SK-N-SH treated with all-trans-retinoic acid at 6 μM for 48 hours (cell line): ENCODE measurements at regions not wholly inside any gene's neighbourhood (a gene's known extent, or its start where the extent isn't known, plus 50 kb on each side); places are given as distances from the start of the nearest gene placed in this dataset.

Experiments used
- CSDC2 ChIP-seq: fragments of 250-450 bp; sonication (Bioruptor Pico); IDR thresholded peaks from 2 replicates; pipeline ENCODE4 v1.5.0; 2020; ENCODE audit warnings: mild to moderate bottlenecking, moderate library complexity
- ESRRG ChIP-seq: fragments of 250-450 bp; sonication (Bioruptor Pico); IDR thresholded peaks from 2 replicates; pipeline ENCODE4 v1.6.1; 2021; ENCODE audit warnings: mild to moderate bottlenecking
- OSR1 ChIP-seq: fragments of 250-450 bp; sonication (Bioruptor Pico); IDR thresholded peaks from 2 replicates; pipeline ENCODE4 v1.8.0; 2022; ENCODE audit warnings: moderate library complexity, mild to moderate bottlenecking, inconsistent platforms
- TF ChIP-seq, protein P1 (sequence below): fragments of 250-450 bp; sonication (Bioruptor Pico); IDR thresholded peaks from 2 replicates; pipeline ENCODE4 v1.8.0; 2020; ENCODE audit warnings: mild to moderate bottlenecking, moderate library complexity, borderline replicate concordance
- TF ChIP-seq, protein P2 (sequence below): fragments of 250-450 bp; sonication (Bioruptor Pico); IDR thresholded peaks from 2 replicates; pipeline ENCODE4 v1.5.1; 2020; ENCODE audit warnings: low read depth, mild to moderate bottlenecking, moderate library complexity
- TF ChIP-seq, protein P3 (sequence below): fragments of 250-450 bp; sonication (Bioruptor Pico); IDR thresholded peaks from 2 replicates; pipeline ENCODE4 v1.5.0; 2020; ENCODE audit warnings: mild to moderate bottlenecking, moderate library complexity

DNA sequence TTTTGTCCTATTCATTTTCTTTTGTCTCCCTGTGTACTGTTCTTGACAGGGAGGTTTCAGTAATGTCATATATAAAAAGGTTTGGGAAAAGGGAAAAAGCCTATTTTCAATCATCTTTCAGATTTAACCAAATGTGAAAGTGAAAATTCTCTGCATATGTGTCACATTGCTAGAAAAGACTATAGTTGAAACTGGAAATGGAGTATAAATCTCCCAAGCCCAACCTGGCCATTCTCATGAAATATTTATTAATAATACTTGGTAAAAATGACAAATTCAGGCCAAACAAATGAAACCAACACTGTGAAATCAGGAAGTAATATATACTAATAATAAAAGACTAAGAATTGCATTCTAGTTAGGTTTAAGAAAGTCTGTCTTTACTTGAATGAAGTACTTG lies 1129.2 kb downstream of the SLC16A7 start:
- TF ChIP-seq, protein P1, sequence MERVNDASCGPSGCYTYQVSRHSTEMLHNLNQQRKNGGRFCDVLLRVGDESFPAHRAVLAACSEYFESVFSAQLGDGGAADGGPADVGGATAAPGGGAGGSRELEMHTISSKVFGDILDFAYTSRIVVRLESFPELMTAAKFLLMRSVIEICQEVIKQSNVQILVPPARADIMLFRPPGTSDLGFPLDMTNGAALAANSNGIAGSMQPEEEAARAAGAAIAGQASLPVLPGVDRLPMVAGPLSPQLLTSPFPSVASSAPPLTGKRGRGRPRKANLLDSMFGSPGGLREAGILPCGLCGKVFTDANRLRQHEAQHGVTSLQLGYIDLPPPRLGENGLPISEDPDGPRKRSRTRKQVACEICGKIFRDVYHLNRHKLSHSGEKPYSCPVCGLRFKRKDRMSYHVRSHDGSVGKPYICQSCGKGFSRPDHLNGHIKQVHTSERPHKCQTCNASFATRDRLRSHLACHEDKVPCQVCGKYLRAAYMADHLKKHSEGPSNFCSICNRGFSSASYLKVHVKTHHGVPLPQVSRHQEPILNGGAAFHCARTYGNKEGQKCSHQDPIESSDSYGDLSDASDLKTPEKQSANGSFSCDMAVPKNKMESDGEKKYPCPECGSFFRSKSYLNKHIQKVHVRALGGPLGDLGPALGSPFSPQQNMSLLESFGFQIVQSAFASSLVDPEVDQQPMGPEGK (CRISPR knock-in tag) = no peak
- TF ChIP-seq, protein P2, sequence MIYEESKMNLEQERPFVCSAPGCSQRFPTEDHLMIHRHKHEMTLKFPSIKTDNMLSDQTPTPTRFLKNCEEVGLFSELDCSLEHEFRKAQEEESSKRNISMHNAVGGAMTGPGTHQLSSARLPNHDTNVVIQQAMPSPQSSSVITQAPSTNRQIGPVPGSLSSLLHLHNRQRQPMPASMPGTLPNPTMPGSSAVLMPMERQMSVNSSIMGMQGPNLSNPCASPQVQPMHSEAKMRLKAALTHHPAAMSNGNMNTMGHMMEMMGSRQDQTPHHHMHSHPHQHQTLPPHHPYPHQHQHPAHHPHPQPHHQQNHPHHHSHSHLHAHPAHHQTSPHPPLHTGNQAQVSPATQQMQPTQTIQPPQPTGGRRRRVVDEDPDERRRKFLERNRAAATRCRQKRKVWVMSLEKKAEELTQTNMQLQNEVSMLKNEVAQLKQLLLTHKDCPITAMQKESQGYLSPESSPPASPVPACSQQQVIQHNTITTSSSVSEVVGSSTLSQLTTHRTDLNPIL (CRISPR knock-in tag) = no peak
- no peak for TF ChIP-seq CSDC2 (CRISPR knock-in tag)
- TF ChIP-seq OSR1 (CRISPR knock-in tag) = no peak
- TF ChIP-seq ESRRG (CRISPR knock-in tag) = no peak
- TF ChIP-seq, protein P3, sequence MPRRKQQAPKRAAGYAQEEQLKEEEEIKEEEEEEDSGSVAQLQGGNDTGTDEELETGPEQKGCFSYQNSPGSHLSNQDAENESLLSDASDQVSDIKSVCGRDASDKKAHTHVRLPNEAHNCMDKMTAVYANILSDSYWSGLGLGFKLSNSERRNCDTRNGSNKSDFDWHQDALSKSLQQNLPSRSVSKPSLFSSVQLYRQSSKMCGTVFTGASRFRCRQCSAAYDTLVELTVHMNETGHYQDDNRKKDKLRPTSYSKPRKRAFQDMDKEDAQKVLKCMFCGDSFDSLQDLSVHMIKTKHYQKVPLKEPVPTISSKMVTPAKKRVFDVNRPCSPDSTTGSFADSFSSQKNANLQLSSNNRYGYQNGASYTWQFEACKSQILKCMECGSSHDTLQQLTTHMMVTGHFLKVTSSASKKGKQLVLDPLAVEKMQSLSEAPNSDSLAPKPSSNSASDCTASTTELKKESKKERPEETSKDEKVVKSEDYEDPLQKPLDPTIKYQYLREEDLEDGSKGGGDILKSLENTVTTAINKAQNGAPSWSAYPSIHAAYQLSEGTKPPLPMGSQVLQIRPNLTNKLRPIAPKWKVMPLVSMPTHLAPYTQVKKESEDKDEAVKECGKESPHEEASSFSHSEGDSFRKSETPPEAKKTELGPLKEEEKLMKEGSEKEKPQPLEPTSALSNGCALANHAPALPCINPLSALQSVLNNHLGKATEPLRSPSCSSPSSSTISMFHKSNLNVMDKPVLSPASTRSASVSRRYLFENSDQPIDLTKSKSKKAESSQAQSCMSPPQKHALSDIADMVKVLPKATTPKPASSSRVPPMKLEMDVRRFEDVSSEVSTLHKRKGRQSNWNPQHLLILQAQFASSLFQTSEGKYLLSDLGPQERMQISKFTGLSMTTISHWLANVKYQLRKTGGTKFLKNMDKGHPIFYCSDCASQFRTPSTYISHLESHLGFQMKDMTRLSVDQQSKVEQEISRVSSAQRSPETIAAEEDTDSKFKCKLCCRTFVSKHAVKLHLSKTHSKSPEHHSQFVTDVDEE (CRISPR knock-in tag) = no peak
